Esophagus squamous epithelium (tissue), 5 donors: ENCODE measurements at regions not wholly inside any gene's neighbourhood (a gene's known extent, or its start where the extent isn't known, plus 50 kb on each side); places are given as distances from the start of the nearest gene placed in this dataset.

Experiments
- DNase-seq: peaks from one replicate; lab custom pipeline; 2025; lab: John Stamatoyannopoulos, UW
- H3K27ac ChIP-seq, 4 donors: fragments of 200-600 bp; sonication (generic); one replicate each; pipeline ENCODE4 v1.5.1; 2016 to 2019; ENCODE audit warnings: mild to moderate bottlenecking in 1 of 4
- H3K27me3 ChIP-seq, 4 donors: fragments of 200-600 bp; sonication (generic); 1 replicate in 3 of 4; 2 replicates in 1 of 4; pipeline versions ENCODE4 v1.5.1 to v1.6.0; 2017 to 2021; ENCODE audit warnings: antibody characterized with exemption in 1 of 4
- H3K36me3 ChIP-seq, 3 donors: fragments of 200-600 bp; sonication (generic); one replicate each; pipeline ENCODE4 v1.5.1; 2016 to 2019
- H3K4me1 ChIP-seq, 3 donors: fragments of 200-600 bp; sonication (generic); one replicate each; pipeline ENCODE4 v1.5.1; 2017 to 2019
- H3K4me3 ChIP-seq, 4 donors: fragments of 200-600 bp; sonication (generic); 1 replicate in 3 of 4; 2 replicates in 1 of 4; pipeline ENCODE4 v1.5.1; 2016 to 2019; ENCODE audit warnings: mild to moderate bottlenecking in 2 of 4, moderate library complexity in 1 of 4
- H3K9me3 ChIP-seq, 3 donors: fragments of 200-600 bp; sonication (generic); one replicate each; pipeline ENCODE4 v1.5.1; 2016 to 2019
- CTCF ChIP-seq, 6 experiments: fragments of 450-650 bp in 4 of 6; fragments of 200-600 bp in 2 of 6; sonication (generic) in 2 of 6; IDR thresholded peaks; one replicate each; pipeline ENCODE4 v1.5.1; 2016 to 2019; ENCODE audit warnings: antibody characterized with exemption in 6 of 6, mild to moderate bottlenecking in 4 of 6, moderate library complexity in 4 of 6
- POLR2A ChIP-seq, 4 donors: fragments of 450-650 bp; IDR thresholded peaks; one replicate each; pipeline ENCODE4 v1.6.1; 2017; ENCODE audit warnings: antibody characterized with exemption in 4 of 4, mild to moderate bottlenecking in 4 of 4, moderate library complexity in 3 of 4
- WGBS, 2 donors: methylation state at CpG; one replicate each; pipeline ENCODE4 v1.1.5; 2018; 5-methylcytosine and 5-hydroxymethylcytosine counted together
- intact Hi-C: fragments of 100-400 bp; cut with DNase I; formaldehyde crosslinking; loops from one replicate; pipeline ENCODE4 v1.15.0; 2022
- donor health status: DM: yes; HTN: yes; CAD: no.

GRCh38 chr18:77379976-77380509 lies 130.4 kb downstream of the GALR1 start:
- H3K27me3 ChIP-seq = peaks cover 0 to 10% (median 0%) of the 10 kb centered on the region in 4 donors
- WGBS, 2 donors = 41 to 44% methylated on average over 4 to 5 of the region's 5 CpGs
- no peak for DNase-seq
- no peak overlapping the region for H3K27ac ChIP-seq
- no peaks in the 10 kb centered on the region for H3K9me3 ChIP-seq
- H3K4me3 ChIP-seq = no peak overlapping the region
- H3K4me1 ChIP-seq = no peaks in the 10 kb centered on the region
- TF ChIP-seq POLR2A (IDR thresholded peaks at IDR 0.05) (no peak), CTCF (IDR thresholded peaks at IDR 0.05) (no peak)
- intact Hi-C loops = no loop called here
- H3K36me3 ChIP-seq = no peaks in the 10 kb centered on the region

- intact Hi-C loops = no loop called here
Observed at GRCh38 chr18:77380695-77381094, 131.0 kb downstream of the GALR1 start.

GRCh38 chr18:77392321-77392720 lies 142.7 kb downstream of the GALR1 start:
- intact Hi-C loops = no loop called here
- H3K4me1 ChIP-seq = no peaks in the 10 kb centered on the region
- TF ChIP-seq POLR2A (IDR thresholded peaks at IDR 0.05) (no peak), CTCF (IDR thresholded peaks at IDR 0.05) (no peak)
- H3K36me3 ChIP-seq = no peaks in the 10 kb centered on the region
- WGBS, 2 donors = 61 to 66% methylated on average over 5 of the region's 5 CpGs
- no peak overlapping the region for H3K4me3 ChIP-seq
- no peak for DNase-seq
- H3K9me3 ChIP-seq = no peaks in the 10 kb centered on the region
- H3K27me3 ChIP-seq = no peaks in the 10 kb centered on the region
- no peak overlapping the region for H3K27ac ChIP-seq

More at GRCh38 chr18:77380695-77381094, 131.0 kb downstream of the GALR1 start:
- Histone ChIP-seq H3K27me3 (peaks cover 0 to 10% (median 0%) of the 10 kb centered on the region in 4 donors), H3K9me3 (no peaks in the 10 kb centered on the region), H3K4me3 (no peak overlapping the region), H3K36me3 (no peaks in the 10 kb centered on the region), H3K27ac (no peak overlapping the region), H3K4me1 (no peaks in the 10 kb centered on the region)
- TF ChIP-seq CTCF (IDR thresholded peaks at IDR 0.05) = no peak
- no peak for TF ChIP-seq POLR2A (IDR thresholded peaks at IDR 0.05)
- no peak for DNase-seq
- 61 to 72% methylated on average over 4 to 5 of the region's 5 CpGs for WGBS, 2 donors

GRCh38 chr18:77393519-77393918 lies 143.9 kb downstream of the GALR1 start:
- Histone ChIP-seq H3K4me1 (no peaks in the 10 kb centered on the region), H3K27me3 (no peaks in the 10 kb centered on the region), H3K9me3 (no peaks in the 10 kb centered on the region), H3K27ac (no peak overlapping the region), H3K36me3 (no peaks in the 10 kb centered on the region), H3K4me3 (no peak overlapping the region)
- WGBS, 2 donors = 66 to 71% methylated on average over 5 of the region's 5 CpGs
- DNase-seq = no peak
- TF ChIP-seq CTCF (IDR thresholded peaks at IDR 0.05) (no peak), POLR2A (IDR thresholded peaks at IDR 0.05) (no peak)
- intact Hi-C loops = no loop called here

GRCh38 chr18:77395953-77396352 lies 146.3 kb downstream of the GALR1 start:
- intact Hi-C loops = no loop called here
- WGBS, 2 donors = 50 to 60% methylated on average over 2 of the region's 2 CpGs
- no peaks in the 10 kb centered on the region for H3K9me3 ChIP-seq
- no peaks in the 10 kb centered on the region for H3K36me3 ChIP-seq
- TF ChIP-seq POLR2A (IDR thresholded peaks at IDR 0.05) (no peak), CTCF (IDR thresholded peaks at IDR 0.05) (no peak)
- H3K4me1 ChIP-seq = no peaks in the 10 kb centered on the region
- no peaks in the 10 kb centered on the region for H3K27me3 ChIP-seq
- H3K27ac ChIP-seq = no peak overlapping the region
- DNase-seq = no peak
- H3K4me3 ChIP-seq = no peak overlapping the region
